HuH-7.5 (cell line): ENCODE measurements at regions not wholly inside any gene's neighbourhood (a gene's known extent, or its start where the extent isn't known, plus 50 kb on each side); places are given as distances from the start of the nearest gene placed in this dataset.

Experiments used
- DNase-seq: peaks from one replicate; pipeline ENCODE4 v3.0.0; 2011; ENCODE audit warnings: low spot score

GRCh38 chr4:131054489-131055019, 1958.6 kb downstream of the C4orf33 start:
- DNase-seq = no peak

GRCh38 chr4:131061734-131062133, 1965.8 kb downstream of the C4orf33 start:
- DNase-seq = no peak

GRCh38 chr4:131063878-131064277, 1967.9 kb downstream of the C4orf33 start:
- DNase-seq = no peak

- no peak for DNase-seq
Observed at GRCh38 chr4:131081069-131081468, 1985.1 kb downstream of the C4orf33 start.

- peak; percentile 1 for DNase-seq
Observed at GRCh38 chr4:131084997-131085396, 1989.0 kb downstream of the C4orf33 start.

GRCh38 chr4:131091896-131092295, 1995.9 kb downstream of the C4orf33 start:
- no peak for DNase-seq

- no peak for DNase-seq
Observed at GRCh38 chr4:131093303-131093702, 1997.4 kb downstream of the C4orf33 start.

- DNase-seq = no peak
Observed at GRCh38 chr4:131098976-131099375, 2003.0 kb downstream of the C4orf33 start.

- no peak for DNase-seq
Observed at GRCh38 chr4:131113273-131113672, 2017.3 kb downstream of the C4orf33 start.

- DNase-seq = no peak
Observed at GRCh38 chr4:131113704-131114103, 2017.8 kb downstream of the C4orf33 start.

- DNase-seq = no peak
Observed at GRCh38 chr4:131119661-131120060, 2023.7 kb downstream of the C4orf33 start.

GRCh38 chr4:131137196-131137595, 2011.9 kb upstream of the PCDH10 start:
- DNase-seq = no peak

GRCh38 chr4:131159261-131159660, 1989.8 kb upstream of the PCDH10 start:
- no peak for DNase-seq

GRCh38 chr4:131192318-131192717, 1956.8 kb upstream of the PCDH10 start:
- DNase-seq = no peak

- no peak for DNase-seq
Observed at GRCh38 chr4:131207589-131207988, 1941.5 kb upstream of the PCDH10 start.

- DNase-seq = no peak
Observed at GRCh38 chr4:131248314-131248713, 1900.8 kb upstream of the PCDH10 start.

- DNase-seq = no peak
Observed at GRCh38 chr4:131251321-131251720, 1897.8 kb upstream of the PCDH10 start.

- DNase-seq = no peak
Observed at GRCh38 chr4:131257241-131257640, 1891.9 kb upstream of the PCDH10 start.

- DNase-seq = no peak
Observed at GRCh38 chr4:131258361-131258760, 1890.7 kb upstream of the PCDH10 start.

- no peak for DNase-seq
Observed at GRCh38 chr4:131288441-131288840, 1860.7 kb upstream of the PCDH10 start.

- no peak for DNase-seq
Observed at GRCh38 chr4:131296192-131296591, 1852.9 kb upstream of the PCDH10 start.

- DNase-seq = no peak
Observed at GRCh38 chr4:131302108-131302507, 1847.0 kb upstream of the PCDH10 start.

- no peak for DNase-seq
Observed at GRCh38 chr4:131304686-131305085, 1844.4 kb upstream of the PCDH10 start.

GRCh38 chr4:131309628-131310027, 1839.5 kb upstream of the PCDH10 start:
- DNase-seq = no peak

- DNase-seq = no peak
Observed at GRCh38 chr4:131316086-131316485, 1833.0 kb upstream of the PCDH10 start.
